AG09319 (cell line): ENCODE measurements at regions not wholly inside any gene's neighbourhood (a gene's known extent, or its start where the extent isn't known, plus 50 kb on each side); places are given as distances from the start of the nearest gene placed in this dataset.

Source experiments
- DNase-seq: peaks from one replicate; pipeline ENCODE4 v3.0.0-alpha.2; 2010; ENCODE audit warnings: low read depth; ENCODE audit errors: extremely low read depth
- TF ChIP-seq, protein P1 (sequence below): IDR thresholded peaks from 2 replicates; pipeline ENCODE4 v1.5.1; 2011; ENCODE audit warnings: low read depth, mild to moderate bottlenecking, inconsistent platforms, low read length, moderate library complexity

DNA sequence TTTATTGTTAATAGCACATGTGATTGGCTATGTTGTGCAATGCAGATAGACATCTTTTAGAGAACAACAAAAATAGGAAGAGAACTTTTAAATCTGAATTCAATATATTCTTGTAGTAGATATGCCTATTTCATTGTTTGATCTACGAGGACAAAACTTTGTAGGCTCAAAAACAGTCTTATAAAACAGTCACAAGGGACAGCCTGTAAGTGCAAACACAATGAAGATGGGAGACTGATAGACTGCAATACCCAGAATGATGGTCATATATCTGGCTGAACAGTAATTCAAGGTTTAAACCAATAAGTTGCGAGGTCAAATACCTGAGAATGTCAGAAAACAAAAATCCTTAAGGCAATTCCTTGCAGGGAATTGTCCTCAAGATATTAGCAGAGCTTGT lies 1342.9 kb upstream of the ADGRB3 start:
- TF ChIP-seq, protein P1, sequence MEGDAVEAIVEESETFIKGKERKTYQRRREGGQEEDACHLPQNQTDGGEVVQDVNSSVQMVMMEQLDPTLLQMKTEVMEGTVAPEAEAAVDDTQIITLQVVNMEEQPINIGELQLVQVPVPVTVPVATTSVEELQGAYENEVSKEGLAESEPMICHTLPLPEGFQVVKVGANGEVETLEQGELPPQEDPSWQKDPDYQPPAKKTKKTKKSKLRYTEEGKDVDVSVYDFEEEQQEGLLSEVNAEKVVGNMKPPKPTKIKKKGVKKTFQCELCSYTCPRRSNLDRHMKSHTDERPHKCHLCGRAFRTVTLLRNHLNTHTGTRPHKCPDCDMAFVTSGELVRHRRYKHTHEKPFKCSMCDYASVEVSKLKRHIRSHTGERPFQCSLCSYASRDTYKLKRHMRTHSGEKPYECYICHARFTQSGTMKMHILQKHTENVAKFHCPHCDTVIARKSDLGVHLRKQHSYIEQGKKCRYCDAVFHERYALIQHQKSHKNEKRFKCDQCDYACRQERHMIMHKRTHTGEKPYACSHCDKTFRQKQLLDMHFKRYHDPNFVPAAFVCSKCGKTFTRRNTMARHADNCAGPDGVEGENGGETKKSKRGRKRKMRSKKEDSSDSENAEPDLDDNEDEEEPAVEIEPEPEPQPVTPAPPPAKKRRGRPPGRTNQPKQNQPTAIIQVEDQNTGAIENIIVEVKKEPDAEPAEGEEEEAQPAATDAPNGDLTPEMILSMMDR = no peak
- DNase-seq = no peak

DNA sequence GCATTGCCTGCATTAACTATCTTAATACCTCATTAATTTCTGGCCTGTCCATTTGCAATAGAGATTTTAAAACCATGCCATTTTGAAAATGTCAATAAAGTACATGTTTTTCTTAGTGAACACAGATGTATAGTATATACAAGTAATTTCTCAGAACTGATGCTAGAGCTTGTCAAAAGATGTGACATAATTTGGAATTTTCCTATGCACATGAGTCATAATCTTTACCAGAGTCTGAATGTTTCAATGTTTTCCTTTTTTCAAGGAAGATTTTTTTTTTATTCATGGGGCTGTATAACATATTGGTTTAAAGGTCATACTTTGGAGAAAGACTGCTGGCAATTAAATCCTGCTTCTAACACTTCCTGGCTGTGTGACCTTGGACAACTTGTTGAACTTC lies 1347.5 kb upstream of the ADGRB3 start:
- no peak for DNase-seq
- TF ChIP-seq, protein P1 = no peak

DNA sequence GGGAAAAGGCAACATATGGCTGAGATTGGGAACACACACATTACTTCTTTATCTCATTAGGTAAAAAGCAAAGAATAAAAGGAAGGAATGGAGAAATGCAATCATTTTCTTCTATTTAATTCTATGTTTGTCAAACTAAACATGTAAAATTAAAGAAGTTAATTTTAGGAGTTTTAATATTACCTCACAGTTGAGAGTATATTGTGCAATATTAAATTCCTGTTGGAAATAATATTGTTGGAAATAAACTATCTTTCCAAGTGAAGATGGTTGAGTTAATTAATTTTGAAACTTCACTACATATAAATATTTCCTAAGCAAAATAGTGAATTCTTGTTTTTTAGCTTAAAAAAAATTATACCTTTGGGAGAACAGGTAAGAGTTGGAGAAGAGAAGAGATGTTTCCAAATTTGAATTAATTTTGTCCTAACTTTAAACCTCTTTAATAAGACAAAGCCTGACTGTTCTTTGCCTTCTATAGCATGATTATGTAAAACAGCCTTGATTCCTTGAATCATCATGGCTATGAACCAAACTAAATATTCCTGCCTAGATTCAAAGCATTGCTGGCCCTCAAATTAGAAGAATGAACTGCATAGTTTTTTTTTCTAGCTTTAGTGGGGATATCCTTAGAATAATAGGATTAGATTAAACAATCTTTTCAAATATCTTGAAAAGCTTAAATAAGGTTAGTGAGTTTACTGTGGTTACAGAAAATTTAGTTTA lies 1349.1 kb upstream of the ADGRB3 start:
- no peak for DNase-seq
- TF ChIP-seq, protein P1 = no peak

DNA sequence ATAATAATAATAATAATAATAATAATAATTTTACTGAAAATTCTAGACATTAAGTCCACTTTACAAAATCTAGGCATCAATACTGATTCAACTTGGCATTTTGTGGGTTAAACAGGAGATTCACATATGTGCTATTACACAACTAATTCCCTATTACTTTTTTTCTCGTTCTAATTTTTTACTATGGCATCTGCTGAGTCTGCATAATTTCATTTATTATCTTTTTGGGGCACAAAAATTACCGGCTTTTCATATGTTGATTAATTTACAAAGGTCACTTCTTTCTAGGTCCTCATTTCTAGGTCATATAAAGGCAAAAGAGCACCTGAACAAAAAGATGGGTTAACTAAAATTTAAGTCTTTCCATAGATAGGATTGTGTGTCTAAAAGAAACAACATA lies 1357.8 kb upstream of the ADGRB3 start:
- no peak for DNase-seq
- TF ChIP-seq, protein P1 = no peak

DNA sequence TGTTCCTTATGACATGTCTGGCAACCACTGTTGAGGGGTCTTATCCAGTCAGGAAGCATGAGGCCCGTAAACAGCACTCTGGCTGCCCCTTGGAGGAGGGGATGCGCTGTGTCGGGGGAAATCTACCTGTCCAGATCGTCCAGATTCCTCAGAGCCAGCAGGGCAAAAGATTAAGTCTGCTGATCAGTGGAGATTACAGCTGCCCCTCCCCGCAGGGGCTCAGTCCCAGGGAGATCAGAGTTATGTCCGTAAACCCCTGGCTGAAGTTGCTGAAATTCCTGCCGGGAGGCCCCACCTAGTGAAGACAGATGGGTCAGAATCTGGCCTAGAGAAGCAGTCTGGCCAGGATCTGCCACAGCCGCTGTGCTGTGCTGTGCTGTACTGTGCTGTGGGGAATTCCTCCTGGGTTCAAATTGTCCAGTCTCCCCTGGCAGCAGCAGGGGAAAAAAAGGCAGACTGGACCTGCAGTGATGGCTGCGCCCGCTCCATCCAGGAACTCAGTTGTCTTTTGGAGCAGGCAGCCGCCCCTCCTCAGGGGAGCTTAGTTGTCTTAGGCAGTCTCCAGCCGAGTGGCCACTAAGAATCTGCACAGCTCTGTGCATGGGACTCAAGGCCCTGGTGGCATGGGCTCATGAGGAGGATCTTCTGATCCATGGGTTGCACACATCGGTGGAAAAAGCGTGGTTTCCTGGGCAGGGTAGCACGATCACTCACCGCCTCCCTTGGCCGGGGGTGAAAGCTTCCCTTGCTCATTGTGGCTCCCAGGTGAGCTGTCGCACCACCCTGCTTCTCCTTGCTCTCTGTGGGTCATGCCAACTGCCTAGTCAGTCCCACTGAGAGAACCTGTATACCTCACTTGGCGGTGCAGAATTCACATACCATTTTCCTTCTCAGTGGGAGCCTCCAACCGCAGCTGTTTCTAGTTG lies 1368.8 kb upstream of the ADGRB3 start:
- TF ChIP-seq, protein P1 = no peak
- DNase-seq = no peak

DNA sequence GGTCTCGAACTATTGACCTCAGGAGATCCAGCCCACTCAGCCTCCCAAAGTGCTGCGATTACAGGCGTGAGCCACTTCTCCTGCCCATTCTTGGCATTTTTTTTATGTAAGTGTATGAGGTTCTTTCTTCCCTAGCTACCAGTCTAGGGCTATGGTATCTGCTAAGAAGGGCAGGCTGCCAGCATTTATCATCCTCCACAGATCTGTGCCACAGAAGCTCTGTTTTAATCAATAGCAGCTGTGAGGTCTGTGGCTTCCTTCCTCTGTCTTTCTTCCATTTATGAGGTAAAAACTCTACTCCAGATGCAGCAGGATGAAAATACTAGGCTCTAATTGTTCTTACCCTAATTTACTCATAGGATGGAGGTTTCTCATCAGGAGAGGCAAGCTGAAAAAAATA lies 1382.4 kb upstream of the ADGRB3 start:
- TF ChIP-seq, protein P1 = no peak
- DNase-seq = no peak

DNA sequence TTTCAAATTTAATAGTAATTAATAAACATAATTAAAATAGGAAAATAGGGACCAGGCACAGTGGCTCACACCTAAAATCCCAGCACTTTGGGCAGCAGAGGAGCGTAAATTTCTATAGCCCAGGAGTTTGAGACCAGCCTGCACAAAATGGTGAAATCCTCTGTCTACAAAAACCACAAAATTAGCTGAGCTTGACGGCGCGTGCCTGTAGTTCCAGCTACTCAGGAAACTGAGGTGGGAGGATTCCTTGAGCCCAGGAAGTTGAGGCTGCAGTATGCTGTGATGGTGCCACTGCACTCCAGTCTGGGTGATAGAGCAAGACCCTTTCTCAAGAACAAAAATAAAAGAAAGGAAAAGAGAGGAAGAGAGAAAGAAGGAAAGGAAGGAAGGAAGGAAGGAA lies 1387.0 kb upstream of the ADGRB3 start:
- no peak for DNase-seq
- TF ChIP-seq, protein P1 = no peak
